ENCODE measurements at regions not wholly inside any gene's neighbourhood (a gene's known extent, or its start where the extent isn't known, plus 50 kb on each side); places are given as distances from the start of the nearest gene placed in this dataset.

DNA sequence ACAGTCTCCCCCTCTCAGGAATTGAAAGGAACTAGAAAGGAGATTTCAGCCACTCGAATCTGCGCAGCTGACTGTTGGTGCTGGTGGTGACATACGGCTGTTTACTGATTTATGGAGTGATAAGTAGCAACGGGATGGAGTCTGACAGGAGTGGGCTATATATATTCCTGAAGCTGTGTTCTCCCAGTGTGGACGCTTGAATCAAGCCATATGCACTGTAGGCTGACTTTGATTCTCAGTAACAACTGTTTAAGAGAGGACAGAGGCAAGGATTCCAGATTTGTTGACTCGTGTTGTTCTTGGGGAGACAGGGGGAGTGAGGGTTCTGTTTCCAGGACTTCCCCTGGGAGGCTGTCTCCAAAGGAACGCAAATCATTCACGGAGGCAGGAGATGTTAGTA, 260.1 kb upstream of the AUTS2 start:
- Histone ChIP-seq H3K27ac (no peak overlapping the region), H3K36me3 (no peaks in the 10 kb centered on the region), H3K9me3 (no peaks in the 10 kb centered on the region), H3K4me1 (no peaks in the 10 kb centered on the region), H3K27me3 (no peaks in the 10 kb centered on the region), H3K4me3 (replicated peaks in 1 of 3) (no peak overlapping the region)
- 54 to 62% methylated on average over 8 of the region's 8 CpGs for WGBS, 2 donors
- no peak for DNase-seq
- no peak for TF ChIP-seq POLR2A (IDR thresholded peaks at IDR 0.05)
- TF ChIP-seq, protein P1, sequence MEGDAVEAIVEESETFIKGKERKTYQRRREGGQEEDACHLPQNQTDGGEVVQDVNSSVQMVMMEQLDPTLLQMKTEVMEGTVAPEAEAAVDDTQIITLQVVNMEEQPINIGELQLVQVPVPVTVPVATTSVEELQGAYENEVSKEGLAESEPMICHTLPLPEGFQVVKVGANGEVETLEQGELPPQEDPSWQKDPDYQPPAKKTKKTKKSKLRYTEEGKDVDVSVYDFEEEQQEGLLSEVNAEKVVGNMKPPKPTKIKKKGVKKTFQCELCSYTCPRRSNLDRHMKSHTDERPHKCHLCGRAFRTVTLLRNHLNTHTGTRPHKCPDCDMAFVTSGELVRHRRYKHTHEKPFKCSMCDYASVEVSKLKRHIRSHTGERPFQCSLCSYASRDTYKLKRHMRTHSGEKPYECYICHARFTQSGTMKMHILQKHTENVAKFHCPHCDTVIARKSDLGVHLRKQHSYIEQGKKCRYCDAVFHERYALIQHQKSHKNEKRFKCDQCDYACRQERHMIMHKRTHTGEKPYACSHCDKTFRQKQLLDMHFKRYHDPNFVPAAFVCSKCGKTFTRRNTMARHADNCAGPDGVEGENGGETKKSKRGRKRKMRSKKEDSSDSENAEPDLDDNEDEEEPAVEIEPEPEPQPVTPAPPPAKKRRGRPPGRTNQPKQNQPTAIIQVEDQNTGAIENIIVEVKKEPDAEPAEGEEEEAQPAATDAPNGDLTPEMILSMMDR (IDR thresholded peaks at IDR 0.05): no peak
- intact Hi-C loops (cut with DNase I): no loop called here

DNA sequence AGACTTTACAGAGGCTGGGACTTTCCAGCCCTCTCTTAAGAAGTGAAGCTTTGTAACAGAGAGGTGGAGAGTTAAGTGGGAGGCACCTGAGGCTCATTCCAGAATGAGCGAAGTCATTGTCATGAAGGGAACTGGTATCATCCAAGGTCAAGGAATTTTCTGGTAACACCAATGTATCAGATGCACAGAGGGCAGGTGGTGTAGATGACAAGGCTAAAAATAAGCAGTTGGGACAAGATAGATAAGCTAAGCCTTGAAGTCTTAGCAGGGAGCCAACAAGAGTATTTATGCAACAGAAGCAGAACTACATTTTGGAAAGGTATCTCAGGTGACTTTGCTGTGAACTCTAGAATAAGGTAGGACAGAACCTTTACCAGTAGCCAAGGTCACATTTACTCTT, 257.0 kb upstream of the AUTS2 start:
- H3K4me1 ChIP-seq: no peaks in the 10 kb centered on the region
- TF ChIP-seq, protein P1 (IDR thresholded peaks at IDR 0.05): no peak
- no peak for TF ChIP-seq POLR2A (IDR thresholded peaks at IDR 0.05)
- no peak overlapping the region for H3K4me3 ChIP-seq (replicated peaks in 1 of 3)
- no peaks in the 10 kb centered on the region for H3K36me3 ChIP-seq
- H3K27ac ChIP-seq: no peak overlapping the region
- DNase-seq: no peak
- H3K9me3 ChIP-seq: no peaks in the 10 kb centered on the region
- intact Hi-C loops (cut with DNase I): no loop called here
- H3K27me3 ChIP-seq: no peaks in the 10 kb centered on the region
- WGBS, 2 donors: 74 to 92% methylated on average over 1 of the region's 1 CpG

DNA sequence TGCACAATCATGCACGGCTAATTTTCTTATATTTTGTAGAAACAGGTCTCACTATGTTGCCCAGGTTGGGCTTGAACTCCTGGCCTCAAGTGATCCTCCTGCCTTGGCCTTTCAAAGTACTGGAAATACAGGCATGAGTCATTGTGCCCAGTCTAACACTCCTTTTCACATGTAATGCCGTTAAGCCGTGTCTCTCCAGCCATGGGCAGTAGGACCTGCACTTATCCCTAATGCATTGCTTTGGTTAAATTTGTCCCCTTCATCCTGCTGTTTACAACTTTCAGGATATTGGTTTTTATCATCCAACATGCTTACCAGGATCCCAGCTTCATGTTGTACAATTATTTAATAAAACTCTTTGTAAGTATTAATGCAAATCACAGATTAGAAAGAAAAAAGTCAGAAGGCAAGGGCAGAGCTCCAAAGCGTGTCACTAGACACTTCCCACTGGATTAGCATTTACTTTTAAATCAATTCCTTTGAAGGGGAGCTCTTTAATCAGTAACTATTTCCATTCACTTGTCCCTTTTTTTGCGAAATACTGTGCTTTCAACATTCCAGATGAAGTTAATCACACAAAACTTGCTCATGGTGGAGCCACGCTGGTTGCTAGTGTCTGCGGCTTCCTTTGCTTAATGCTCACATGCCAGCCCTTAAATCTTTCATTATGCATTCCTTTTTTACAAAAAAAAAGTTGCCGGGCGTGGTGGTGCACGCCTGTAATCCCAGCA, 256.0 kb upstream of the AUTS2 start:
- Histone ChIP-seq H3K36me3 (no peaks in the 10 kb centered on the region), H3K4me1 (no peaks in the 10 kb centered on the region), H3K27ac (no peak overlapping the region), H3K9me3 (no peaks in the 10 kb centered on the region), H3K27me3 (no peaks in the 10 kb centered on the region), H3K4me3 (replicated peaks in 1 of 3) (no peak overlapping the region)
- WGBS, 2 donors: 91% methylated on average over 10 of the region's 10 CpGs
- no peak for DNase-seq
- no peak for TF ChIP-seq POLR2A (IDR thresholded peaks at IDR 0.05)
- intact Hi-C loops (cut with DNase I): no loop called here

DNA sequence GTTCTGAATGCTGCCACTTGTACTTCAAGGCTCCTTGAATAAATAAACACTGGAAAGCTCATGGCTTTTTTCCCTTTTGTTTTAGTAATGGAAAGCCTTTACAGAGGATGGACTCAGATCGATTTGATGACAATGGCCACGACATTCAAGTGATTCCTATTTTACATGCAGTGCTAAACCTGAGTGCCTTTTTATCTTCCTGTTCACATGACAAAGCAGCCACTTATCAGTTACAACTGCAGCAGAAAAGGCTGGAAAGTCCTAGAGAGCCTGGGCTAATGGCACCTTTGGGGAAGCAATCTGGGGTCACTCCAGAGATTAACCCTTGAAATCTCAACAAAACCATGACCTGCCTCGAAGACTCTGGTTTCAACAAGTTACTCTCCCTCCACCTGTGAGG, 249.0 kb upstream of the AUTS2 start:
- H3K4me1 ChIP-seq: peaks cover 0 to 2% of the 10 kb centered on the region in 2 donors
- no peaks in the 10 kb centered on the region for H3K36me3 ChIP-seq
- H3K27me3 ChIP-seq: no peaks in the 10 kb centered on the region
- no peaks in the 10 kb centered on the region for H3K9me3 ChIP-seq
- H3K4me3 ChIP-seq (replicated peaks in 1 of 3): no peak overlapping the region
- DNase-seq: no peak
- intact Hi-C loops (cut with DNase I): no loop called here
- TF ChIP-seq, protein P1 (IDR thresholded peaks at IDR 0.05): no peak
- TF ChIP-seq POLR2A (IDR thresholded peaks at IDR 0.05): no peak
- H3K27ac ChIP-seq: no peak overlapping the region
- WGBS, 2 donors: 10 to 23% methylated on average over 3 of the region's 3 CpGs

DNA sequence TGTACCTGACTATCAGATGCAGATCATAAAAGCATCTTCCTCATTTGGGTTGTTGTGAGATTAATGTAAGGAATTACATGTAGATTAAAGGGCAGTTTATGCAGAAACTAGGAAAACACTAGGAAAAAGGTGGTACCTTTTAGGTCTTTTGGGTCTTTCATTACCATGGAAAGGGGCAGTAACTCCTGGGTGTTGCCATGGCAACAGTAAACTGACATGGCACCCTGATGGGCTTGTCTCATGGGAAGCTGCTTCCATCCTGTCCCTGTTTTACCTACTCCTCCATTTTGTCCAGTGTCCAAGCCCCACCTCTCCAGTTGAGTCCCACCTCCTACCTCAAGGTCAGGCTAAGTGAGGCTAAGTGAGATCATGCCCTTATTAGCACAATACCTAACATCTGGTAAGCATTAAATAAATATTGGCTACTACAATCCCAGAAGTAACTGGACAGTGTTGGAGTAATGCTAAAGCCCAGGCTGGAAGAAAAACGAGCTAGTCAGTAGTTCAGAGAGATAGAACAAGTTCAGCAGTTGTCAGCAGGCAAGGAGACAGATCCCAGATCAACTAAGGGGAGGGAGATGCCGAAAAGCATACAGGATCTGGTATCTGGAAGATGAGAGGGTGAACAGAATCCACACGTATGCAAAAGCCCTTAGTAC, 240.0 kb upstream of the AUTS2 start:
- no peak for DNase-seq
- no peaks in the 10 kb centered on the region for H3K36me3 ChIP-seq
- intact Hi-C loops (cut with DNase I): no loop called here
- H3K4me3 ChIP-seq (replicated peaks in 1 of 3): no peak overlapping the region
- H3K27me3 ChIP-seq: no peaks in the 10 kb centered on the region
- no peaks in the 10 kb centered on the region for H3K4me1 ChIP-seq
- TF ChIP-seq POLR2A (IDR thresholded peaks at IDR 0.05): no peak
- TF ChIP-seq, protein P1 (IDR thresholded peaks at IDR 0.05): no peak
- no peaks in the 10 kb centered on the region for H3K9me3 ChIP-seq
- WGBS, 2 donors: 65 to 73% methylated on average over 3 of the region's 3 CpGs
- no peak overlapping the region for H3K27ac ChIP-seq
